ENCODE measurements at regions not wholly inside any gene's neighbourhood (a gene's known extent, or its start where the extent isn't known, plus 50 kb on each side); places are given as distances from the start of the nearest gene placed in this dataset.
A peak's percentile ranks its signal among the peaks of the same experiment; 100 is the strongest.

DNA sequence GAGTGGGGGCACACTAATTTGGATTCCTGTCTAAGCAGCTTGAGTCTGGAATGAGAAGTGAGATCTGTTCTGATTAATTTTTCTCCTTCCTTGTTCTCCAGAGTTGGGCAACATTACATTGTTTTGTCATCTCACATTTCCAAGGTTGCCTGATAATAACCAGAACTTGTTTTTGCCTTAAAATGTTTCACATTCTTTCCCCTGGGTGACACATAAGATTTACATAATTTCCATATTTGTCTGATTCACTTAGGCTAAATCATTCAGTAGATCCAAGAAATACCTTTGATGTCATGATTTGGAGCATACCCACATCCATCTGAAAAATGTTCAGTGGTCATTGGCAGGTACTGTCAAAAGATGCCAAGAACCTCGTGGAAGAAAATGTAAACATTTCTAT is 60.3 kb downstream of the XCL2 start:
- intact Hi-C loops (cut with DNase I; ENCODE audit: low total_unique reads), result no loop called here
- Histone ChIP-seq H3K4me1 (peaks cover 0 to 48% (median 26%) of the 10 kb centered on the region in 4 donors), H3K36me3 (no peaks in the 10 kb centered on the region), H3K4me3 (no peak overlapping the region), H3K27me3 (no peaks in the 10 kb centered on the region), H3K27ac (peak overlapping the region in 2 of 5 donors; percentile 43 to 44), H3K9me3 (no peaks in the 10 kb centered on the region)
- TF ChIP-seq POLR2AphosphoS5 (IDR thresholded peaks at IDR 0.05) (peak in 2 of 3 donors; percentile 30 to 66), EP300 (IDR thresholded peaks at IDR 0.05) (no peak), POLR2A (IDR thresholded peaks at IDR 0.05) (no peak)
- TF ChIP-seq, protein P1, sequence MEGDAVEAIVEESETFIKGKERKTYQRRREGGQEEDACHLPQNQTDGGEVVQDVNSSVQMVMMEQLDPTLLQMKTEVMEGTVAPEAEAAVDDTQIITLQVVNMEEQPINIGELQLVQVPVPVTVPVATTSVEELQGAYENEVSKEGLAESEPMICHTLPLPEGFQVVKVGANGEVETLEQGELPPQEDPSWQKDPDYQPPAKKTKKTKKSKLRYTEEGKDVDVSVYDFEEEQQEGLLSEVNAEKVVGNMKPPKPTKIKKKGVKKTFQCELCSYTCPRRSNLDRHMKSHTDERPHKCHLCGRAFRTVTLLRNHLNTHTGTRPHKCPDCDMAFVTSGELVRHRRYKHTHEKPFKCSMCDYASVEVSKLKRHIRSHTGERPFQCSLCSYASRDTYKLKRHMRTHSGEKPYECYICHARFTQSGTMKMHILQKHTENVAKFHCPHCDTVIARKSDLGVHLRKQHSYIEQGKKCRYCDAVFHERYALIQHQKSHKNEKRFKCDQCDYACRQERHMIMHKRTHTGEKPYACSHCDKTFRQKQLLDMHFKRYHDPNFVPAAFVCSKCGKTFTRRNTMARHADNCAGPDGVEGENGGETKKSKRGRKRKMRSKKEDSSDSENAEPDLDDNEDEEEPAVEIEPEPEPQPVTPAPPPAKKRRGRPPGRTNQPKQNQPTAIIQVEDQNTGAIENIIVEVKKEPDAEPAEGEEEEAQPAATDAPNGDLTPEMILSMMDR (IDR thresholded peaks at IDR 0.05), result no peak
- WGBS, 5 donors, result 14 to 37% (median 25%) methylated on average over 1 of the region's 1 CpG
- peak in 1 of 2 donors; percentile 55 for DNase-seq

DNA sequence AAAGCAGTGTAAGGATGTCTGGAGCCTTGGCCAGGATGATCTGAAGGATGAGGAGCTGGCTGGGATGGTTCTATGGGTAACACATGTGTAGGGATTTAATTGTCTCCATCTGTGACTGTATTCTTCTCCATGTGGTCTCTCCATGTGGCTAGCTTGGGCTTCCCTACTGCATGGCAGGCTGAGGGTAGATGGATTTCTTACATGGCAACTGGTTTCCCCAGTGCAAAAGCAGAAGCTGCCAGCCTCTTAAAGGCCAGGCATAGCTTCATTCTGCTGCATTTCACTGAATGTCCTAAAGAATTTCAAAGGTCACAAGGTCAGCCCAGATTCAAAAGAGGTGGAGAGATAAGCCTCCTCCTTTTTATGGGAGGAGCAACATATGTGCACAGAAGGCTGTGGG is 61.7 kb downstream of the XCL2 start:
- Histone ChIP-seq H3K4me3 (no peak overlapping the region), H3K36me3 (no peaks in the 10 kb centered on the region), H3K9me3 (no peaks in the 10 kb centered on the region), H3K4me1 (peaks cover 0 to 39% (median 26%) of the 10 kb centered on the region in 4 donors), H3K27me3 (no peaks in the 10 kb centered on the region), H3K27ac (no peak overlapping the region)
- intact Hi-C loops (cut with DNase I; ENCODE audit: low total_unique reads), result no loop called here
- TF ChIP-seq, protein P1 (IDR thresholded peaks at IDR 0.05), result no peak
- TF ChIP-seq POLR2A (IDR thresholded peaks at IDR 0.05), result no peak
- TF ChIP-seq EP300 (IDR thresholded peaks at IDR 0.05), result no peak
- TF ChIP-seq POLR2AphosphoS5 (IDR thresholded peaks at IDR 0.05), result no peak
- DNase-seq, result no peak

DNA sequence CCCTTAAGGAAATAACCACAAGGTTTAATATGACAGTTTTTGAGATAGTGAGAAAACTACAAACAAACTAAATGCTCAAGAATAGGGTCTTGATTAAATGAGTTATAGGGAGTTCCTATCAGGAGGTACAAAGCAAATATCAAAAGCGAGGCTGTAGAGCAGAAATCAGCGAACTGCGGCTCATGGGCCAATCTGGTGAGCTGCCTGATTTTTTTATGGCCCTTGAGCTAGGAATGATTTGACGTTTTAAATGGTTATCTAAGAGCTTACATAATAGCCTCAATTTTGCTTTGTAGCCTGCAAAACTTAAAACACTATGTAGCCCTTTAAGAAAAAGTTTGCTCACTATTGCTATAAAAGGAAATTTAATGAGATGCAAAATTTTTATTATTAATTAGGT is 62.2 kb downstream of the XCL2 start:
- DNase-seq, result no peak
- Histone ChIP-seq H3K27ac (no peak overlapping the region), H3K4me3 (no peak overlapping the region), H3K27me3 (no peaks in the 10 kb centered on the region), H3K9me3 (no peaks in the 10 kb centered on the region), H3K36me3 (no peaks in the 10 kb centered on the region), H3K4me1 (peaks cover 0 to 41% (median 26%) of the 10 kb centered on the region in 4 donors)
- 64 to 81% (median 73%) methylated on average over 4 of the region's 4 CpGs for WGBS, 5 donors
- intact Hi-C loops (cut with DNase I; ENCODE audit: low total_unique reads), result no loop called here
- TF ChIP-seq EP300 (IDR thresholded peaks at IDR 0.05), result no peak
- no peak for TF ChIP-seq POLR2A (IDR thresholded peaks at IDR 0.05)
- TF ChIP-seq, protein P1 (IDR thresholded peaks at IDR 0.05), result no peak
- no peak for TF ChIP-seq POLR2AphosphoS5 (IDR thresholded peaks at IDR 0.05)

DNA sequence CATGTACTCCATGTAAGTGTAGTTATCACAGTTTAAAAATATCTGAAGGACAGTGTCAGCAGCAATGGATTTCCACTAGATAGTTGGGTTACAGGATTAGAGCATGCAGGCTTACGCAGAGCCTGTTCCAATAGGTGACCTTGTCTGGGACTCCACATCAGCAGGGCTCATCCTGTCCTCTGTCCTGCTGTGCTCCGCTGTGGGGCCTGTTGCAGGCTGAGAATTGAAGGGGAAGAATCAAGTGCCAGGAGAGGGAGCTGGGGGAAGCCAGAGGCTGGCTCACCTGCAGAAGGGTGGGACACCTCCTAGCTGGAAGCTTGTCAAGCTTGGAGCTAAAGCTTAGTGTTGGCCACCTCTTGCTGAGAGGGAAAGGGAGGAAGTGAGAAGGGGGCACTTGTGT is 62.8 kb downstream of the XCL2 start:
- Histone ChIP-seq H3K9me3 (no peaks in the 10 kb centered on the region), H3K4me3 (no peak overlapping the region), H3K4me1 (peaks cover 0 to 41% (median 26%) of the 10 kb centered on the region in 4 donors), H3K27me3 (no peaks in the 10 kb centered on the region), H3K36me3 (no peaks in the 10 kb centered on the region), H3K27ac (no peak overlapping the region)
- no peak for DNase-seq
- WGBS, 5 donors, result 92 to 100% (median 97%) methylated on average over 2 of the region's 2 CpGs
- TF ChIP-seq, protein P1 (IDR thresholded peaks at IDR 0.05), result no peak
- TF ChIP-seq POLR2A (IDR thresholded peaks at IDR 0.05), result no peak
- TF ChIP-seq EP300 (IDR thresholded peaks at IDR 0.05), result no peak
- TF ChIP-seq POLR2AphosphoS5 (IDR thresholded peaks at IDR 0.05), result no peak
- intact Hi-C loops (cut with DNase I; ENCODE audit: low total_unique reads), result no loop called here
